HepG2 (cell line): ENCODE measurements at regions not wholly inside any gene's neighbourhood (a gene's known extent, or its start where the extent isn't known, plus 50 kb on each side); places are given as distances from the start of the nearest gene placed in this dataset.

Experiments
- ATAC-seq: fragments of 200-7000 bp; cut with Tn5 transposase; 3 replicates; pipeline ENCODE4 v1.9.1; 2020; ENCODE audit warnings: mild to moderate bottlenecking, moderate library complexity
- BruUV-seq: library from RNA; stranded (reverse); fragments of 400-500 nt; replicated peaks from 2 replicates; lab custom pipeline; 2021; lab: Mats Ljungman, UMichigan
- CTCF ChIA-PET: fragments of 300-600 bp; formaldehyde crosslinking; extraction: SDS; loops from one replicate; lab custom pipeline; 2021; ENCODE audit warnings: low total read pairs, inconsistent platforms, low intra/inter-chr PET ratio; lab: Yijun Ruan, JAX
- POLR2A ChIA-PET: fragments of 350-600 bp; sonication (Branson Sonifier 250); formaldehyde crosslinking; loops from one replicate; lab custom pipeline; 2020; ENCODE audit warnings: antibody characterized with exemption, inconsistent platforms; lab: Yijun Ruan, JAX
- DNase-seq: peaks from one replicate; pipeline ENCODE4 v3.0.0-alpha.2; 2015; ENCODE audit warnings: low spot score
- FAIRE-seq: peaks from 3 replicates; lab custom pipeline; 2011; peaks lifted over from hg19 to GRCh38; lab: Jason Lieb, UNC
- H2AFZ ChIP-seq: one replicate; pipeline ENCODE4 v1.6.1; 2011; ENCODE audit warnings: low read length, inconsistent platforms
- H3K27ac ChIP-seq: fragments of 300-600 bp; 3 replicates; pipeline ENCODE4 v1.8.0; 2011; ENCODE audit warnings: mixed run types, mild to moderate bottlenecking, mixed read lengths, low read length, inconsistent platforms; ENCODE audit not compliant: insufficient read depth; ENCODE audit errors: extremely low read length
- H3K27me3 ChIP-seq, 2 experiments: fragments of 200-600 bp in 1 of 2; 2 replicates in 1 of 2; 3 replicates in 1 of 2; pipeline versions ENCODE4 v1.6.0 to v1.8.0; 2011; ENCODE audit warnings: low read length in 2 of 2, mild to moderate bottlenecking in 2 of 2, moderate library complexity in 2 of 2, inconsistent platforms in 1 of 2; ENCODE audit not compliant: insufficient read depth in 2 of 2, control insufficient read depth in 1 of 2
- H3K36me3 ChIP-seq, 2 experiments: fragments of 200-600 bp in 1 of 2; replicated peaks in 1 of 2; 2 replicates in 1 of 2; 3 replicates in 1 of 2; pipeline versions ENCODE4 v1.5.1 to v1.8.0; 2011; ENCODE audit warnings: low read length in 2 of 2, inconsistent platforms in 1 of 2; ENCODE audit not compliant: insufficient read depth in 2 of 2, control insufficient read depth in 1 of 2
- H3K4me1 ChIP-seq: 2 replicates; pipeline ENCODE4 v1.5.1; 2012; ENCODE audit warnings: low read length, inconsistent platforms; ENCODE audit not compliant: insufficient read depth
- H3K4me2 ChIP-seq: 2 replicates; pipeline ENCODE4 v1.6.0; 2011; ENCODE audit warnings: low read depth, low read length, inconsistent platforms
- H3K4me3 ChIP-seq, 3 experiments: fragments of 200-600 bp in 1 of 3; sonication (generic), shearing (Covaris generic) in 1 of 3; replicated peaks in 1 of 3; 2 replicates each; pipeline ENCODE4 v1.5.1; 2011 to 2016; ENCODE audit warnings: low read length in 3 of 3, inconsistent platforms in 2 of 3, low read depth in 2 of 3, mild to moderate bottlenecking in 2 of 3, control low read depth in 1 of 3, mixed read lengths in 1 of 3; ENCODE audit not compliant: insufficient read depth in 1 of 3
- H3K79me2 ChIP-seq: one replicate; pipeline ENCODE4 v1.6.1; 2011; ENCODE audit warnings: low read length, inconsistent platforms; ENCODE audit not compliant: insufficient read depth
- H3K9ac ChIP-seq: 2 replicates; pipeline ENCODE4 v1.6.0; 2011; ENCODE audit warnings: mild to moderate bottlenecking, low read depth, low read length, inconsistent platforms; ENCODE audit not compliant: insufficient read depth
- H3K9me3 ChIP-seq: 2 replicates; pipeline ENCODE4 v1.5.1; 2012; ENCODE audit warnings: mild to moderate bottlenecking, low read length
- H4K20me1 ChIP-seq: 2 replicates; pipeline ENCODE4 v1.6.0; 2011; ENCODE audit warnings: inconsistent platforms, mild to moderate bottlenecking, low read length, moderate library complexity; ENCODE audit not compliant: insufficient read depth
- KDM6A ChIP-seq: IDR thresholded peaks from 2 replicates; pipeline ENCODE4 v1.6.1; 2016; ENCODE audit warnings: low read depth
- WGBS: methylation state at CpG from one replicate; pipeline ENCODE4 v1.1.6; 2017; ENCODE audit warnings: low lambda C conversion rate; 5-methylcytosine and 5-hydroxymethylcytosine counted together
- in situ Hi-C: cut with HindIII; loops from 2 replicates; pipeline ENCODE4 v1.10.0; 2017; ENCODE audit warnings: low pct_unique_long_range_greater_than_20kb; ENCODE audit not compliant: extremely low pct_ligation_motif_present
- intact Hi-C: fragments of 100-400 bp; cut with micrococcal nuclease; formaldehyde crosslinking; loops from one replicate; pipeline ENCODE4 v1.10.0; 2022; ENCODE audit not compliant: unreplicated experiment
- TF ChIP-seq, protein P1 (sequence below): sonication (generic); formaldehyde crosslinking; IDR thresholded peaks from 2 replicates; pipeline ENCODE4 v1.4.0; 2020; ENCODE audit warnings: missing genetic modification reagents
- TF ChIP-seq, protein P2 (sequence below): sonication (generic); formaldehyde crosslinking; IDR thresholded peaks from 2 replicates; pipeline ENCODE4 v1.8.0; 2022; ENCODE audit warnings: mild to moderate bottlenecking, missing genetic modification reagents; ENCODE audit not compliant: insufficient replicate concordance
- TF ChIP-seq, protein P3 (sequence below): sonication (generic); formaldehyde crosslinking; IDR thresholded peaks from 2 replicates; pipeline ENCODE4 v1.4.0; 2020; ENCODE audit warnings: missing genetic modification reagents, borderline replicate concordance

DNA sequence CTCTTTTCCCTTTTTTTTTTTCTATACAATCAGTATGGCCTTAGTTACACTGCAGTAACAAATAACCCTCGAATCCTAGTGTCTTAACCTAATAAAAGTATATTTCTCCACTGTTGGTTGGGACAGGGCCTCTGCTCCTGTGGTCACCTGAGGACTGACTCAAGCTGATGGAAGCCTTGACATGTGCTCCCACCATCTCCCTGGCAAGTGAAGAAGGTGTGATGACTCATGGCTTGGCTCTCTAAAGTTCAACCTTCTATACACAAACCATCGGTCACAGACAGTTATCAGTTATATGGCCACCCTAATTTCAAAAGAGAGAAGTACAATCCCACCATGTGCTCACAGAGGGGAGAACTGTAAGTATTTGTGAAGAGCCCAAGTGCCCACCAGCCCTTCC is 65.8 kb upstream of the CACNA2D3 start:
- DNase-seq (no peak), FAIRE-seq (no peak), ATAC-seq (no peak)
- ChIA-PET POLR2A (no interaction called here), CTCF (no interaction called here)
- H3K27ac ChIP-seq, result no peak overlapping the region
- H3K36me3 ChIP-seq, result no peaks in the 10 kb centered on the region
- intact Hi-C loops (no loop called here), in situ Hi-C loops (no loop called here)
- no peak overlapping the region for H3K4me2 ChIP-seq
- H3K4me3 ChIP-seq, result no peak overlapping the region
- peaks cover 0 to 4% of the 10 kb centered on the region in 2 experiments; a peak in 1 of 5 replicates for H3K27me3 ChIP-seq
- H3K4me1 ChIP-seq, result no peaks in the 10 kb centered on the region
- H3K9ac ChIP-seq, result no peak overlapping the region
- no peak overlapping the region for H2AFZ ChIP-seq
- H3K9me3 ChIP-seq, result no peaks in the 10 kb centered on the region
- TF ChIP-seq, protein P1, sequence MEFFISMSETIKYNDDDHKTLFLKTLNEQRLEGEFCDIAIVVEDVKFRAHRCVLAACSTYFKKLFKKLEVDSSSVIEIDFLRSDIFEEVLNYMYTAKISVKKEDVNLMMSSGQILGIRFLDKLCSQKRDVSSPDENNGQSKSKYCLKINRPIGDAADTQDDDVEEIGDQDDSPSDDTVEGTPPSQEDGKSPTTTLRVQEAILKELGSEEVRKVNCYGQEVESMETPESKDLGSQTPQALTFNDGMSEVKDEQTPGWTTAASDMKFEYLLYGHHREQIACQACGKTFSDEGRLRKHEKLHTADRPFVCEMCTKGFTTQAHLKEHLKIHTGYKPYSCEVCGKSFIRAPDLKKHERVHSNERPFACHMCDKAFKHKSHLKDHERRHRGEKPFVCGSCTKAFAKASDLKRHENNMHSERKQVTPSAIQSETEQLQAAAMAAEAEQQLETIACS (CRISPR knock-in tag), result no peak
- TF ChIP-seq, protein P2, sequence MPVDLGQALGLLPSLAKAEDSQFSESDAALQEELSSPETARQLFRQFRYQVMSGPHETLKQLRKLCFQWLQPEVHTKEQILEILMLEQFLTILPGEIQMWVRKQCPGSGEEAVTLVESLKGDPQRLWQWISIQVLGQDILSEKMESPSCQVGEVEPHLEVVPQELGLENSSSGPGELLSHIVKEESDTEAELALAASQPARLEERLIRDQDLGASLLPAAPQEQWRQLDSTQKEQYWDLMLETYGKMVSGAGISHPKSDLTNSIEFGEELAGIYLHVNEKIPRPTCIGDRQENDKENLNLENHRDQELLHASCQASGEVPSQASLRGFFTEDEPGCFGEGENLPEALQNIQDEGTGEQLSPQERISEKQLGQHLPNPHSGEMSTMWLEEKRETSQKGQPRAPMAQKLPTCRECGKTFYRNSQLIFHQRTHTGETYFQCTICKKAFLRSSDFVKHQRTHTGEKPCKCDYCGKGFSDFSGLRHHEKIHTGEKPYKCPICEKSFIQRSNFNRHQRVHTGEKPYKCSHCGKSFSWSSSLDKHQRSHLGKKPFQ (CRISPR knock-in tag), result no peak
- BruUV-seq, result no TSS peak
- no peaks in the 10 kb centered on the region for H3K79me2 ChIP-seq
- WGBS, result 7% methylated on average over 2 of the region's 2 CpGs
- no peaks in the 10 kb centered on the region for H4K20me1 ChIP-seq

DNA sequence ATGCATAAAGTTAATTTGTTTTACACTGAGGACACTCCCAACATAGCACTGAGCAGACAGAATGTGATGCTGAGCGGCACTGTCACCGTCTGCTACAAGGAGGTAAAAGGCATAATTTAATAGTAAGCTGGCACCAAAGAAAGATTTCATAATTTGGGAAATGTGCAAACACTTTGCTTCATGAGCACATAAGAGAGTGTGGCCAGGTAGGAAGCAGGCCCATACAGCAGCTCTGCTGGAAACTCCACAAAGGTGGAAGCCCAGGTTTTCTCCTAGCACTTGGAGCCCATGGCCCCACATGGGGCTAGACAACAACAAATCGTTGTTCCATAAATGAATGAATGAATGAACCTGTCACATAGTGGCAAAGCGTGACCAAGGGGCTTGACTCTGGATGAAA is 68.5 kb upstream of the CACNA2D3 start:
- no peak overlapping the region for H3K4me3 ChIP-seq
- H3K9me3 ChIP-seq, result no peaks in the 10 kb centered on the region
- H3K4me1 ChIP-seq, result no peaks in the 10 kb centered on the region
- no peaks in the 10 kb centered on the region for H3K79me2 ChIP-seq
- BruUV-seq, result no TSS peak
- ChIA-PET CTCF (no interaction called here), POLR2A (no interaction called here)
- intact Hi-C loops (no loop called here), in situ Hi-C loops (no loop called here)
- no peak for FAIRE-seq
- WGBS, result 31% methylated on average over 4 of the region's 4 CpGs
- no peak for ATAC-seq
- no peaks in the 10 kb centered on the region for H3K36me3 ChIP-seq
- no peaks in the 10 kb centered on the region for H4K20me1 ChIP-seq
- no peak for TF ChIP-seq KDM6A
- TF ChIP-seq, protein P3, sequence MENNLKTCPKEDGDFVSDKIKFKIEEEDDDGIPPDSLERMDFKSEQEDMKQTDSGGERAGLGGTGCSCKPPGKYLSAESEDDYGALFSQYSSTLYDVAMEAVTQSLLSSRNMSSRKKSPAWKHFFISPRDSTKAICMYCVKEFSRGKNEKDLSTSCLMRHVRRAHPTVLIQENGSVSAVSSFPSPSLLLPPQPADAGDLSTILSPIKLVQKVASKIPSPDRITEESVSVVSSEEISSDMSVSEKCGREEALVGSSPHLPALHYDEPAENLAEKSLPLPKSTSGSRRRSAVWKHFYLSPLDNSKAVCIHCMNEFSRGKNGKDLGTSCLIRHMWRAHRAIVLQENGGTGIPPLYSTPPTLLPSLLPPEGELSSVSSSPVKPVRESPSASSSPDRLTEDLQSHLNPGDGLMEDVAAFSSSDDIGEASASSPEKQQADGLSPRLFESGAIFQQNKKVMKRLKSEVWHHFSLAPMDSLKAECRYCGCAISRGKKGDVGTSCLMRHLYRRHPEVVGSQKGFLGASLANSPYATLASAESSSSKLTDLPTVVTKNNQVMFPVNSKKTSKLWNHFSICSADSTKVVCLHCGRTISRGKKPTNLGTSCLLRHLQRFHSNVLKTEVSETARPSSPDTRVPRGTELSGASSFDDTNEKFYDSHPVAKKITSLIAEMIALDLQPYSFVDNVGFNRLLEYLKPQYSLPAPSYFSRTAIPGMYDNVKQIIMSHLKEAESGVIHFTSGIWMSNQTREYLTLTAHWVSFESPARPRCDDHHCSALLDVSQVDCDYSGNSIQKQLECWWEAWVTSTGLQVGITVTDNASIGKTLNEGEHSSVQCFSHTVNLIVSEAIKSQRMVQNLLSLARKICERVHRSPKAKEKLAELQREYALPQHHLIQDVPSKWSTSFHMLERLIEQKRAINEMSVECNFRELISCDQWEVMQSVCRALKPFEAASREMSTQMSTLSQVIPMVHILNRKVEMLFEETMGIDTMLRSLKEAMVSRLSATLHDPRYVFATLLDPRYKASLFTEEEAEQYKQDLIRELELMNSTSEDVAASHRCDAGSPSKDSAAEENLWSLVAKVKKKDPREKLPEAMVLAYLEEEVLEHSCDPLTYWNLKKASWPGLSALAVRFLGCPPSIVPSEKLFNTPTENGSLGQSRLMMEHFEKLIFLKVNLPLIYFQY (CRISPR knock-in tag), result no peak
- no peak overlapping the region for H2AFZ ChIP-seq
- H3K27ac ChIP-seq, result no peak overlapping the region
- no peak overlapping the region for H3K4me2 ChIP-seq
- DNase-seq, result no peak
- no peak overlapping the region for H3K9ac ChIP-seq
- H3K27me3 ChIP-seq, result peaks cover 0 to 7% of the 10 kb centered on the region in 2 experiments; a peak in 2 of 5 replicates
